ENCODE measurements at regions not wholly inside any gene's neighbourhood (a gene's known extent, or its start where the extent isn't known, plus 50 kb on each side); places are given as distances from the start of the nearest gene placed in this dataset.
"Not testable (repeated sequence)": the region's sequence is repeated elsewhere in the genome, so short reads cannot be mapped to it uniquely, and the experiment has no call there.

DNA sequence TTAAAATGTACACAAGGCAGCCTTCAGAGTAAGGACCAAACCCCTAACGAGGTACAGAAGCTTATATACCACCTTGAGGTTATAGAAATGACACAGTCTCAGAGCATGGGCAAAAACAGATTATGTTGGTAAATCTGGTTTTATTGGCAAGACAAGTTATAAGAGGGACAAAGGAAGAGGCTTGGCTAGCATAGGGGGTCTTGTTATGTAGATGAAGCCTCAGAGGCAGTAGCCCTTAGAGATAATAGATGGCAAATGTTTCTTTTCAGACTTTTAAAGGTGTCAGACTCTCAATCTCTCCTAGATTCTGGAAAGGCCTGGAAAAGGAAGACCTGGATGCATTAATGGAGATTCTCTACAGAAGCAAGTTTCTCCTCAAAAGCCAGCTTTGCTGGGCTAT lies 123.3 kb upstream of the ATXN1 start:
- in situ Hi-C loops (cut with MboI; ENCODE audit: low pct_unique_long_range_greater_than_20kb, low sequenced_read_pairs) = no loop called here
- DNase-seq = no peak

DNA sequence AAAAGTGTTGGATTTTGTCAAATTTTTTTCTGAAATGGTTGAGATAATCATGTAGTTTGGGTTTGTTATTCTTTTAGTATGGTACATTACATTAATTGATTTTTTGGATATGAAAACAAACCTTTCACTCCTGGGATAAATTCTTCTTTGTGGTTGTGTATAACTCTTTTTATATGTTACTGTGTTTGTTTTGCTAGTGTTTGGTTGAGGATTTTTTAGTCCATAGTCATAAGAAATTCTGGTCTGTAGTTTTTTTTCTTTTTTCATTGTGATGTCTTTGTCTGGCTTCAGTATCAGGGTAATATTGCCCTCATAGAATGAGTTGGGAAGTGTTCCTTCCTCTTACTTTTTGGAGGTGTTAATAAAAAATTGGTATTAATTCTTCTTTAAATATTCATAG lies 122.2 kb upstream of the ATXN1 start:
- DNase-seq = no peak
- in situ Hi-C loops (cut with MboI; ENCODE audit: low pct_unique_long_range_greater_than_20kb, low sequenced_read_pairs) = no loop called here

DNA sequence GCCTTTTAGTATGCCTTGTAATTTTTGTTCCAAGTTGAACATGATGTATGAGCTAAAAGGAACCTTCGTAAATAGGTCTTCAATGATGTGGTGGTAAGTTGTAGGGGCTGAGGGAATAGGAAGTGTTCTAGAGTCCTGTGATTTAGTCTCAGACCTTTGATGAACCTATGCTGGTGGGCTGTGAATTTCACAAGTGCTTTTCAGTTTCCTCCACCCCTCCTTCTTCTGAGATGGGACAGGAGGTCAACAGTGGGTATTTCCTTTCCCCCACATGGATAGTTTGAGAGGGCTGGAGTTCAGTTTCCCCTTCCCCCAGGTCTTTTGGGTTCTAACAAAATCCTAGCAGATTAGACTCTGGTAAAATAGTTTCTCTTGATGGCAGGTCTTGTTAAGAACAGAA lies 121.0 kb upstream of the ATXN1 start:
- DNase-seq = no peak
- in situ Hi-C loops (cut with MboI; ENCODE audit: low pct_unique_long_range_greater_than_20kb, low sequenced_read_pairs) = no loop called here

DNA sequence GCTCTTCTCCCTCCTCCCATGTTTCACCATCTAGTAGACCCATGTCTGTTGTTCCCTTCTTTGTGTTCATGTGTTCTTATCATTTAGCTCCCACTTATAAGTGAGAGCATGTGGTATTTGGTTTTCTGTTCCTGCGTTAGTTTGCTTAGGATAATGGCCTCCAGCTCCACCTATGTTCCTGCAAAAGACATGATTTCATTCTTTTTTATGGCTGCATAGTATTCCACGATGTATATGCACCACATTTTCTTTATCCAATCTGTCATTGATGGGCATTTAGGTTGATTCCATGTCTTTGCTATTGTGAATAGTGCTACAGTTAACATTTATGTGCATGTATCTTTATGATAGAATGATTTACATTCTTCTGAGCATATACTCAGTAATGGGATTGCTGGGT lies 115.6 kb upstream of the ATXN1 start:
- DNase-seq; in situ Hi-C loops (cut with MboI; ENCODE audit: low pct_unique_long_range_greater_than_20kb, low sequenced_read_pairs): not testable (repeated sequence)

DNA sequence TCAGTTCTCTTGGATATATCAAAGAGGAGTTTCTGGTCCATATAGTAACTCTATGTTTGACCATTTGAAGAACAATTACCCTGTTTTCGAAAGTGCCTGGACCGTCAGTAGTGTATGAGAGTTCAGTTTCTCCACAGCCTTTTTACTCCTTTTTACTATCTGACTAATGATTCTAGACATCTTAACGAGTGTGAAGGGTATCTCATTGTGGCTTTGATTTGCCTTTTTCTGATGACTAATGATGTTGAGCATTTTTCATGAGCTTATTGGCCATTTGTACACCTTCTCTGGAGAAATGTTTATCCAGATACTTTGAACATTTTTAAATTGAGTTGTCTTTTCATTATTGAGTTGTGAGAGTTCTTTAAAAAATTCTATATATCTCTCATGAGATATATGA lies 114.9 kb upstream of the ATXN1 start:
- no peak for DNase-seq
- in situ Hi-C loops (cut with MboI; ENCODE audit: low pct_unique_long_range_greater_than_20kb, low sequenced_read_pairs) = no loop called here

DNA sequence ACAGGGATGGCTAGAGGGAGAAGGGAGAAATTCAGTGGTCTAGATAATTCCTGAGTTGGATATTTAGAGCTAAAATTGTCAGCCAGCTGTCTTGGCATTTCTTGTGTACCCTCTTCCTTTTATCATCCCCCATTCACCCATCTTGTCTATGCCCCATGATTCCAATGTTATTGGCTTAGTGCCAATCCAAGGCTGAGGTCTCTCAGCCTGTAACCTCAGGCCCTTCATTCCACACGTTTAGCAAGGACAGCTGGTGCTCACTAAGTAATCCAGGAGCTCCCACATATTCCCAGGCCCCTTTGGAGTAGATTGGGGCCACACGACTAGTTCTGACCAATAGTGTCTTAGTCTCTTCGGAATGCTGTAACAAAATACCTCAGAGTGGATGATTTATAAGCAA lies 112.4 kb upstream of the ATXN1 start:
- in situ Hi-C loops (cut with MboI; ENCODE audit: low pct_unique_long_range_greater_than_20kb, low sequenced_read_pairs) = no loop called here

DNA sequence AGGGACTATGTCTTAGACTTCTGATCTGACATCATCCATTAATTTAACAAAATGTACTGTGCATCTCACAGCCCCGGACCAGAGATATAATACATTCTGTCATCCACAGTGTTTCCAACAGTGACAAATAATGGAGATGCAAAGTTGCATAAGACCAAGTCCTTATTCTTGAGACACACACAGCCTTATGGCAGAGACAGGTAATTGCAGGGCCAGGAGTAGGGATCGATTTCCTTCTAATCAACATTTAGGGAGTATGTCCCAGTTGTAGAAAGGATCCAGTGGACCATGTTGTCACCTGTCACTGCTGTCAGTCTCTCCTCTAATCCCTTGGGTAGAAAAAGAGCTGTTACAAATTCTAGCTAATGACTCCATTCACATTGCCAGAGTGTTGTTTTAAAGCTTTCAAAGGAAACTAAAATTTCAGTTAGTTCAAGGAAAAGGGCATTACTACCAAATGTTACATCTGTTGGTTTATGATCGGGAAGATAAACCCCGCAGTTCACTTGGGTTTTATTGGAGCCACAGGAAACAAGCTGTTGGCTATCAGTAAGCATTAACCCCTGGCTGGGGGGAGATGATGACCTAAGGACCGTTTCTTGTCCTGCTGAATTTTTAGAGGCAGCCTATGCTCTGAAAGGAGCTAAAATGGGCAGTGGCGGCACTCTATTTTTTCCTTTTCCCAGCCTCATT lies 111.4 kb upstream of the ATXN1 start:
- no peak for DNase-seq
- in situ Hi-C loops (cut with MboI; ENCODE audit: low pct_unique_long_range_greater_than_20kb, low sequenced_read_pairs) = no loop called here

More for the DNA sequence above, 112.4 kb upstream of the ATXN1 start:
- DNase-seq = no peak

DNA sequence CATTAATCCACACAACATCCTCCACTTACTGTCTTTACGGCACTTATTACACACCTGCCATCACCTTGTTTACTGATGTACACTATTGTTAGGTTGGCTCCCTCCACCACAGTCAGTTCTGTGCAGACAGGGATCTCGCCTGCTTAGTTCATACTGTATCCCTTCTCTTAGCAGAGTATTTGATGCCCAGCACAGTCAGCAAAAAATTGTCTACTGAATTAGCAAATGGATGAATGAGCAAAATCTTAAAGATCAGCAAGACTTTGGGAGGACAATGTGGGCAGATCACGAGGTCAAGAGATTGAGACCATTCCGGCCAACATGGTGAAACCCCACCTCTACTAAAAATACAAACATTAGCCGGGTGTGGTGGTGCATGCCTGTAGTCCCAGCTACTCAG lies 109.8 kb upstream of the ATXN1 start:
- in situ Hi-C loops (cut with MboI; ENCODE audit: low pct_unique_long_range_greater_than_20kb, low sequenced_read_pairs) = no loop called here
- DNase-seq = no peak

DNA sequence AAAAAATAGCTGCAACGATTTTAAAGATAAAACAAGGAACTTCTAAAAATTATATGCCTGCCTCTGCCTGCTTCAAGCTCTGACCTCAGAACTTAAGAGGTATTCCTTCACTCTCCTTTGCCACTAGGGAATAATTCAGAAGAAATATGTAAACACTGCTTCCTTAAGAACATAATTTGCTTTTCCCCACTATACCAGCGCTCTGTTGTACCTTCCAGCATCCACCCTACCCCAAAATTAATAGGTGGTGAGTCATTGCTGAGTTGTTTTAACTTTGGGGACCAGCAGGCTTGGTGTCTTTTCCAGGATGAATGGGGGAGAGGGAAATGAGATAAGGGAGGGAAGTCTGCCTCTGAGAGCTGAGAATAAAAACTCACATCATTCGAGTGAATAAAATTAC lies 107.7 kb upstream of the ATXN1 start:
- DNase-seq = no peak
- in situ Hi-C loops (cut with MboI; ENCODE audit: low pct_unique_long_range_greater_than_20kb, low sequenced_read_pairs) = no loop called here

DNA sequence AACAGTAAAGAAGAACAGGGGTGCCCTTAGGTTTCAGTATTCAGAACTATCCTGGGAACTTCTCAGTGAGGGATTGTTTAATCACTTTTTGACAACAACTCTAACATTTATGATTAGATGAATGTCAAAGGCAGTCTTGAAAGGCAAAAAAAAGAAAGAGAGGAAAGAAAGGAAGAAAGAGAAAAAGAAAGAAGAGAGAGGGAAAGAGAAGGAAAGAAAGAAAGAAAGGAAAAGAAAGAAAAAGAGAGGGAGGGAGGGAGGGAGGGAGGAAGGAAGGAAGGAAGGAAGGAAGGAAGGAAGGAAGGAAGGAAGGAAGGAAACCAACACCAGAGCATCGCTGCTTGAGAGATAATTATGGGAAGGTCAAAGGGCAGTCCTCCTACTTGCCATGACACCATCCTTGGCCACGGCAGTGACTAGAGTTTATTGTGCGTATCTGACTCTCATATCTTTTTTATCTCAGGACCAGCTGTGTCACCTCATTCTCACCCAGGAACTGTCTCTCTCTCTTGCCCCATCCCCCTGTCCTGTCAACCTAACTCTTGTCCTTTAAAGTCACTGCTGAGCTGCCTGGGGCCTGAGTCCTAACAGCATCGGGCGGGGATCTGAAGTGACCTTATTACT lies 96.8 kb upstream of the ATXN1 start:
- DNase-seq = no peak
- in situ Hi-C loops (cut with MboI; ENCODE audit: low pct_unique_long_range_greater_than_20kb, low sequenced_read_pairs) = no loop called here

DNA sequence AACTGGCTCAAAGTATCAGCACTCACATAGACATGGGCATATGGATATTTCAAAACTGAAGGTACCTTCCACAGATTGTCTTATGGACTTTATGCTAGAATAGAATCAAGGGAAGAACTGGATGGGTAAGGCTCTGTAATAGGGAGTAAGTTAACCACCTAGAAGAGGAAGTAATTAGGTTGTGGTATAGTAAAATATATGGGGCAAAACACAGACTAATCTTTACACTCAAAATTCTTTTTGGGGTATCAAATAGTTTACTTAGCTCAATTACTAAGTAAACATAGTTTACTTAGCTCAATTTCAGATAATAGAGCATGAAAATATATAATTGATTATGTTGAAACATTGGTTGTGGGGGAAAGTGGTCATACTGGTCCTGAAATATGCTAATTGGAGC lies 94.2 kb upstream of the ATXN1 start:
- no peak for DNase-seq
- in situ Hi-C loops (cut with MboI; ENCODE audit: low pct_unique_long_range_greater_than_20kb, low sequenced_read_pairs) = no loop called here

DNA sequence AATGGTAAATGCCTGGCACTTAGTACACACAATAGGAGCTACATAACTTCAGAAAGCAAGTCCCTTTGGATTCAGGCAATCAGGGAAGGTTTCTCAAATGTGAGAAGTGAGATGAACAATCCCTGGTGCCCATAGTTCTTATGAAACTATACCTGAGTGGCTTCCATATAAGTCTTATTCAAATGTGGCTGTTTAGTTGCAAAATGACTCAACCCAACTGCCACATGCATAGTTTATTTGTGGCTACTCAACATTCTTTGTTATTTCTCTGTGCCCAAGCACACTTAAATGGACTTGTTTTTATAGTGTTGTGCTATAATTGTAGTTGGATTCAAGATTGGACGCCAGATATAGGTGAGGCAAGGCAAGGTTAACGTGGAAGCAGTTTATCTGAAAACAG lies 93.7 kb upstream of the ATXN1 start:
- DNase-seq = no peak
- in situ Hi-C loops (cut with MboI; ENCODE audit: low pct_unique_long_range_greater_than_20kb, low sequenced_read_pairs) = no loop called here

DNA sequence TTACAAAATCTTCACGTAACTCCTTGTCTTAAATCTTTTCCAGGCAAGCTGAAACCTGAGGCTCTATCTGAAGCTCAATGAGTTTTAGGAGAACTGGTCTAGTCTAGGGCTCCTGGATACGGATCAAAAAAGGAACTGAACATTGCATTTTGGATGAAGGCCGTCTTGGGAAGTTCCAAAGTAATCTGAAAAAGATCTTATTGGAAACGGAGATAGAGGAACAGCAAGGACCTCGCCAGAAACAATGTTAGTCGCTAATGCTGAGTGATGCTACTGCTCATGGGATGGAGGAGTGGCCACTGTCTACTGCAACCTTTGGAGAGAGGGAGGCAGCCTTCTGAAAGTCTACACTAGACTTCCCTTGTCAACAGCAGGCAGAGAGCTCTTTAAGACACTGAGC lies 91.4 kb upstream of the ATXN1 start:
- no peak for DNase-seq
- in situ Hi-C loops (cut with MboI; ENCODE audit: low pct_unique_long_range_greater_than_20kb, low sequenced_read_pairs) = no loop called here

DNA sequence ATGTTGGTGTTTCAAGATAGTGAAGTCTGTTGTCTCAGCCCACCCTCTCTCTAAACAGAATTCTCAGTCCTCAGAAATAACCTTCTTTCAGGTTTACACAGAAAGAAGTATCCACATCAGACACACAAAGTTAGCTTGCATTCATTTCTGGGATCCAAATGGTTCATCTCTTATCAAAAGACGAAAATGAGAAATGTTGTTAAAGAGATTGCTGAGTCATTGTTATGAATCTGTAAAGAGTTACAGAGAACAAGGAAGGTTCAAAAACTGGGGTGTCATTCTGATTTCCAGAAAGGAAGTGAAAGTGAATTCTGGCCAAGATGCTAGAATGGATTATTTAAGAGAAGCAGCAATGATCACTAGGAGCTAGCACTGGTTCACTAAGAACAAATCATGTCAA lies 90.5 kb upstream of the ATXN1 start:
- DNase-seq = no peak
- in situ Hi-C loops (cut with MboI; ENCODE audit: low pct_unique_long_range_greater_than_20kb, low sequenced_read_pairs) = no loop called here

DNA sequence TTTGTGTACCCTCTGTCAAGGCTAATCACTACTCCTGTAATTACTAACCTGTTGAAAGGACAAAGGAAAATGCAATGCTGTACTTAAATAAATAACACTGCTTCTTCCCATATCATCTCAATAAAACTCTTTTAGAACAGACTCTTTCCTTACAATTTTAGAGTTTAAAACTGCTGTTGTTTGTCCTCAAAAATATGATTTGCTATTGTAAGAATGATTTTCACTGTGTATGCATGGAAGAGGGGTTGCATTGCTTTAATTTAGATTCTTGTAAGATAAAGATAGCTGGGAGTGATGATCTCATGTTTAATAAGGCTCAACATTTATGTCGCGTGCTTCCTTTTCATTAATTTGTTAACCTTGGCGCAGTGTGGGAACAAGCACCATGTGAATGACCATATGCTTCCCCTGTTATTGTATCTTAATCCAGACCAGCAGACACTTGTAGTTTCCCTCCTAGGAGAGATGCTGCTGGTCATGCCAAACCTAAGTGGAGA lies 89.8 kb upstream of the ATXN1 start:
- no peak for DNase-seq
- in situ Hi-C loops (cut with MboI; ENCODE audit: low pct_unique_long_range_greater_than_20kb, low sequenced_read_pairs) = no loop called here

DNA sequence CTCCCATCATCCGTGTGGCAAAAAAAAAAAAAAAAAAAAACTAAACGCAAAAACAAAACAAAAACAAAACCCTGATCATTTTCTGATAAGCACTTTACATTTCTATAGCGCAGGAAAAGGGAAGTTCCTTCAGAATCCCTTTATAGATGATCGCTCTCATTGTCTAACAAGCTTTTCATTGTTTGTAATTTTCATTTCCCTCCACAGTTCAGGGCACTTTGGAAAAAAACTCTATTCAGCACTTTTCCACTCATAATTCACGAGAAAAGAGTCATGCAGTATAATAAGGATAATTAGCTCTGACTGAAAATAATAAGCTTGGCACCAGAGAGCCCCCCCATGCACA lies 89.4 kb upstream of the ATXN1 start:
- in situ Hi-C loops (cut with MboI; ENCODE audit: low pct_unique_long_range_greater_than_20kb, low sequenced_read_pairs) = no loop called here
- no peak for DNase-seq

DNA sequence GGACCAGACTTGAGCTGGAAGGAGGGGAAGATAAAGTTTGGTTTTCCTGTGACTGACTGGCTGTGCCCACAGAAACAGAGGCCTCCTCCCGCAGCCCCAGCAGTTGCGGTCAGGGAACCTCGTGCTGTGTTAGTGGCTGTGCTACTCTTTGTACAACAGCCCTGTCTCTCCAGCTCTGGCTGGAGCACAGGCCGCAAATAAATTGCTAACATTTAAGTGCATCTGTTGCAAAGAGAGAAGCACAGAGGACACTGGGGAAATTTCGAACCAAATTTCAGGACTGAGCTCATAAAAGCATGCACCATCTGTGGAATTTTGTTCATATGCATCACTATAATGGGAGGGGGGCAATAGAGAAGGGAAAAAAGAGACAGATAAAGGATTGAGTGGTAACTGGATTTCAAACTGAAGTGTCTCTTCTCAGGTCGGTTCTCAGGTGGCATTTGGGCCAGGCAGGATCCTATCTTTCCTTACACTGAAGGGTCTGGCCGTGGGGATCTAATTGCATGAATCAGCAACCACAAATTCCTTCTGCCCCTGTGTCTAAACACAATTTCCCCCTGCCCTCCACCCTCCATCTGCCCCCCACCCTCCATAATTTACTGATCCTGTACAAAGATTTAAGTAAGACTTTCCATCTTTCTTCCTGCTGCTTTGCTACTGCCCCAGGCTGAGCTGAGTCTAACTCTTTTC lies 88.9 kb upstream of the ATXN1 start:
- in situ Hi-C loops (cut with MboI; ENCODE audit: low pct_unique_long_range_greater_than_20kb, low sequenced_read_pairs) = no loop called here
- DNase-seq = peak; percentile 62

DNA sequence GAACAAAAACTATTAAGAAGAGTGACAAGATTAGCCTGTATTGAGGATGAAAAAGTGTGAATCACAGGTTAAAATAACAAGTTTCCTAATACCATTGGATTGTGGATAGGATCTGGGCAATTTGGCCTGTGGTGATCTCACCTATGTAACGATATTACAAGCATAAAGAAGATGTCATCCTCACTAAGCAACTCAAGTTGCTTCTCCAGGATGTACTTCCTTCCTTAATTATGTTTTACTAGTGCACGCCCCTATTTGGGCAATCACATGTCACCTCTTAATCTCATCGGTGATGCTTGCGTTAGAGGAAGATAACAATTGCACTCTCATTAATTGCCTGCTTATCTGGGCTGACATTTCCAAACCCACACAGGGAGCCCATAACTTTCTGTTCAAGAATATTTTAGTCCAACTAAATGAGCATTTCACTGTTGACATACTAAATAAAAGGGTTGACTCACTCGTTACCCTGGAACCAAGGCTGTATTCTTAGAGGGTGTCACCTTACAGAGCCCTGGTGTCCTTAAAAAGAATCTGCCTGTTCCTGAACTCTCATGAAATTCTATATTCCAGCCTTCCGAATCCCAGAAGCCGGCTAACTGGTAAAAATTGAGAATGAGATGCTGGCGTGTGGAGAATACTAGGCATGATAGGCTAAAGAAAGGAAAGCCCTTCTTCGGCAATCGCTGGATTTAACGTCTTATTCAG lies 88.2 kb upstream of the ATXN1 start:
- in situ Hi-C loops (cut with MboI; ENCODE audit: low pct_unique_long_range_greater_than_20kb, low sequenced_read_pairs) = no loop called here

DNA sequence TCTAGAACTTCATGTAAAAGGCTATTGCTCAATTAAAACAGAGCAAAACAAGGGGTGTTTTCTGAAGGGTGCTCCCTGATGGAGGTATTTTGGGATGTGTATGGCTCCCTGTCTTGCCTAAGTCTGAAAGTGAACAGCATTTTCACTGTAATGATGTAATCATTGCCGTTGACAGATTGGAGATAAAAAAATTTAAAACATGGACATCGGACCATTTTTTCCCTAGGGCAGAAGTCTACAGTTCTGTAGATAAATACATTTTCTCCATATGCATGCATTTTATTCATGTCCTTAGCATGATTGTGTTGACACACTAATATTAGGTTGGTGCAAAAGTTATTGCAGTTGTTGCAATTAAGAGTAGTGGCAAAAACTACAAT lies 85.1 kb upstream of the ATXN1 start:
- in situ Hi-C loops (cut with MboI; ENCODE audit: low pct_unique_long_range_greater_than_20kb, low sequenced_read_pairs) = no loop called here
- DNase-seq = no peak

More for the DNA sequence above, 88.2 kb upstream of the ATXN1 start:
- no peak for DNase-seq

DNA sequence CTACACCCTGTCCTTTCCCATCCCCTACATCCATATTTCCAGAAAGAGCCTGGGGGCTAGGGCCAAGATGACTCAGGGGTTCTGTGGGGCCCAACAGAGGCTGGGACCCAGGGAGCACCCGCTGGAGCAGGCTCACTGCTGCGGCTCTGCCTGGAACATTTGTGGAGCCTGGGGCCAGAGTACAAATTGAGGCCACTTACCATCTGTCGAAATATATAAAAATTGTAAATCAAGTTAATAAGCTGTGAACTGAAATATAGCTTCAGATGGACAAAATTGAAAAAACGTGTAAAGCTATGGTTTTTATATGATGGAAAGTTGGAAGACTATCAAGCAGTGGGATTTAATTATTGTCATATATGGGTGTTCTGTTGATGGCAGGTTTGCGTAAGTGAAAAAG lies 82.9 kb upstream of the ATXN1 start:
- DNase-seq = no peak
- in situ Hi-C loops (cut with MboI; ENCODE audit: low pct_unique_long_range_greater_than_20kb, low sequenced_read_pairs) = no loop called here
